ENCODE measurements at regions not wholly inside any gene's neighbourhood (a gene's known extent, or its start where the extent isn't known, plus 50 kb on each side); places are given as distances from the start of the nearest gene placed in this dataset.

DNA sequence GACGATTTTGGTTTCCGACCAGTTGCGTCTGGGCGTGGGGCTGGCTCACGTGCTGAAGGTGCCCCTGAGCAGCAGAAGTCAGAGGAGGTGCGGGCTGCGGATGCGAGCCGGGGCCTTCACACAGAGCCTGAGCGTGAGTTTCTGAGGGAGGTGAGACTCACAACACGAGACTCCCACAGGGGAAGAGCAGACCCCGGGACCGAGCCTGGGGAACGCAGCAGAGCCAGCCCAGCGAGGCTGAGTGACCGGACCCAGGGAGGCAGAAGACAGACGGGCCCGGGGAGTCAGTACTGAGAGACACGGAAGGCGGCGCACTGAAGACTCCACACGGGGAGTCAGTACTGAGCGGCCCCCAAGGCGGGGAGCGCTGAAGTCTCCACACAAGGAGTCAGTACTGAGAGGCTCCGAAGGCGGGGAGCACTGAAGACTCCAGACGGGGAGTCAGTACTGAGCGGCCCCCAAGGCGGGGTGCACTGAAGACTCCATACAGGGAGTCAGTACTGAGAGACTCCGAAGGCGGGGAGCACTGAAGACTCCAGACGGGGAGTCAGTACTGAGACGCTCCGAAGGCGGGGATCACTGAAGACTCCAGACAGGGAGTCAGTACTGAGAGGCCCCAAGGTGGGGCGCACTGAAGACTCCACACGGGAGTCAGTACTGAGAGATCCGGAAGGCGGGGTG, 77.8 kb downstream of the DLL1 start:
- DNase-seq = no peak

- DNase-seq = no peak
These were observed 78.7 kb downstream of the DLL1 start for GRCh38 chr6:170212051-170212756.

DNA sequence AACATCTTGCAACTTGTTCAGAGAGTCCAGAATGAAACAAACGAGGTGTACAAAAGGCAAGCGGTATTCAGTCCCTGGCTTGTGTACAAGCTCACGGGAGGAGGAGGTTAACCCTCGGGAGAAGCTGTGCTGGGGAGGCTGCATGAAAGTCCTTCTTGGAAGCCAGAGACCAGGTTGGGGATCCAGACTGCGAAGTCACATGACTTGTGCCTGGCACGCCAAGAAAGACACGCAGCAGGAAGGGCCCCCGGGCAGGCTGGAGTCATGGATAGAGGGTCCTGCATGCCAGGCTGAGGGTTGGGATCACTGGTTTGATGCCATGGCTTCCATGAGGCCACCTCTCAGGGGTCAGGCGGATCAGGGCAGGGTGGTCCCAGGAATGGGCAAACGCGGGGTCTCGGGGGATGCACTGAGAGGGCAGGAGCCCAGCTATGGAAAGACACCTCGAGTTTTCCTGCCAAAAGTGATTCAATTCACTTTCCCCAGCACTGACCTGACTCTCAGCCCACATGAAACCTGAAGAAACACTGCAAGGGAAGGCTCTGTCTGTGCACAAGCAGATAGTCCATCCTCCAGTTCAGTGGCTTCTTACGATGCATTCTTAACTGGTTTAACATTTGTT, 79.4 kb downstream of the DLL1 start:
- no peak for DNase-seq

- DNase-seq = no peak
These were observed 80.1 kb downstream of the DLL1 start for GRCh38 chr6:170210651-170211403.

- no peak for DNase-seq
These were observed 80.9 kb downstream of the DLL1 start for GRCh38 chr6:170210026-170210390.

- no peak for DNase-seq
These were observed 81.4 kb downstream of the DLL1 start for GRCh38 chr6:170209354-170210025.

GRCh38 chr6:170208651-170209353, 82.1 kb downstream of the DLL1 start:
- DNase-seq = no peak

DNA sequence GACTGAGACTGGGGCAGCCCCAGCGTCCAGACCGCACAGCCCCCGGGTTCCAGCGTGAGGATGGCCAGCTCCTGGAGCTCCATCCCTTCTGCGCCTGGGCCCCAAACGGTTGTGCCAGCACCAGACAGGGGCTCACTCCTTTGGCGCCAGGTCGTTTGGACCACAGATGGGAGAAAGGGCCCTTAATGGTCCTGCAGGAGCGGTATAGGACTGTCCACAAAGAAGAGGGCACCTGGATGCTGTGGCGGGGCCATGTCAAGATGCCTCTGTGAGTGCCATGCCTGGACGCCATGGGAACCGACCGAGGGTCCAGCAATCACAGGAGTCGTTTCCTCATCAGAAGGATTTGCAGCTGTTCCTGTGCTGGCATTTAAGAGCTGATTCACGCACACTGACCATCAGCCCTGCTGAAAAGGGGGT, 82.7 kb downstream of the DLL1 start:
- DNase-seq = no peak

DNA sequence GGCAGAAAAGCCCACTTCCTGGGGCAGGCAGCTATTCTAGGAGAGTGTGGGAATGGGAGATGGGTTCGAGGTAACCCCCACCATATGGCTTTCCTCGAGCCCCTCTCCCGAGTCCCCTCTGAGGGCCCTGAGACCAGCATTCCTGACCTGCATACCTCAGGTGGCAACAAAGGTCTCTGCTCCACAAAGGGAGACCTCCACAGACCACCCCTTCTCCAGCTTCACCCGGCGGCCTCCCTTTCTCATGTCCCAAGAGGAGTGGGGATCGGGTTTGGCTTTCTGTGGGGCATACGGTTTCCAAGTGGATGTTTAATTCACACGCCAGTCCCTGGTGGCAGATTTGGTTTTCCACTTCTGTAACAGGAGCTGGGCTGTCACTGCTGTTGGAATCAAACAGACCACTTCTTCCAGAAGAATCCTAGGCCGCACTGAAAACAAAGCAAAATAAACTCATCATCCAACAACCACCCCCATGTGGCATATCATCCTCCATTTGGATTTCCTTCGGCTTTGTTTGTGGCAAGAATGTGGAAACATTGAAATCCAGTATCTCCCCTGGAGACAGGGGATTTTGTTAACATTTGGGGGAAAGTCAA, 83.2 kb downstream of the DLL1 start:
- no peak for DNase-seq

GRCh38 chr6:170206851-170207431, 83.9 kb downstream of the DLL1 start:
- no peak for DNase-seq

- DNase-seq = no peak
These were observed 84.6 kb downstream of the DLL1 start for GRCh38 chr6:170206317-170206621.

DNA sequence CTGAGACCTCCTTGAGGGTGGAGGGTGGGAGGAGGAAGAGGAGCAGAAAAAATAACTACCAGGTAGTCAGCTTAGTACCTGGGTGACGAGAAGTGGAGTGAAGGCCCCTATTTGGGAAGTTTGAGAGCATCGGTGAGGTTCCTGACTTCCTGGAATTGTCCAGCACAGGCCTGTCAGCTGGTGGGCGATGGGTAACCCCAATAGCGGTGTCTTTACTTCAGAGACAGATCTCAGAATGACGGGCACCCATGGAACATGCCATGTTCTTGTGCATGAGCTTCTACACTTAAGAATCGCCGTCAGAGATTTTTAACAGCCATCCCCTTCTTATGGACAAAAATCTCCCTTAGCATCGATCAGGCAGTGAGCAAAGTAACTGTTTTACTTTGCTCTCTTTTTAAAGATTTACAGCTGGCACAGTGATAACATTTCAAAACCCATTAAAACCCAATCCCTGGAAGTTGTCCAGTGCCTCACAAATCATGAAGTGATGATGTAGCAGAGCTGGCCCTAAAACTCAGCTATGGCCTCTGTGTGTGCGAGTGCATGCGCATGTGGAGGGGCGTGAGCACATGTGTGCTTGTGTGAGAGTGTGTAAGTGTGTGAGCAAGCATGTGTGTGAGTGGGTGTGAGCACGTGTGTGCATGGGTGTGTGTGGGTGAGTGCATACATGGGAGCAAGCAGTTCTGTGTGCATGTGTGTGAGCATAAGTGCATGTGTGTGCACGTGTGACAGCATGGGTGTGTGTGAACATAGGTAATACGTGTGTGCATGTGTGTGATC, 85.2 kb downstream of the DLL1 start:
- no peak for DNase-seq

GRCh38 chr6:170205126-170205525, 85.8 kb downstream of the DLL1 start:
- DNase-seq = no peak

- DNase-seq = no peak
These were observed 87.7 kb downstream of the DLL1 start for GRCh38 chr6:170203212-170203611.

DNA sequence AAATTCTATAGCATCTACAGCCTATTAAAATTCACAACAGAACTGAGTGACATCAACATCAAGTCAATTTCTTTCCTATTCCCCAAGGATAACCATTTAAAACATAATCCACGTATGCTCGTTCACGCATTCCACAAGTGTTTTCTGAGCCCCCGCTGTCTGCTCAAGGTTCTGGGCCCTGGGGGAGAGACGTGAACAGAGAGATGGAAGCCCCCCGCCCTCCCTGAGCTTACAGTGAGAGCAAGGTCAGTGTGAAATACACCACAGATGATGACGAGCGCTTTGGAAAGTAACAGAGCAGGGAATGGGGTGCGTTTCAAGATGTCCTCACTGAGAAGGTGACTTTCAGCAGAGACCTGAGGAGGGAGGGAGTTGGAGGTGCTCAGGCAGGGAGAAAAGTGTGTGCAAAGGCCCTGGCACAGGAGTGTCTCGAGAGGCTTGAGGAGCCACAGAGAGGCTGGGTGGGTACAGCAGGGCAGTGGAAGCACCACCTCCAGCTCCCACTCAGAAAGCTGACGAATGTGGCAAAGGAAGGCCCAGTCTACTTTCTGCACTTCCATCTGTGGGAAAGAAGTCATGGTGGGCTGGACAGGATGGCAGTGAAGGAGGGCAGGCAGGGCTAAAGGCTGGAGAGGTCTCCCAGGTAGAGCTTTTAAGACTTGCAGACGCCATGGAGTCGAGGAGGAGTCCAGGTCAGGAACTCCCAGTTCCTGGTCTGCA, 88.3 kb downstream of the DLL1 start:
- DNase-seq = no peak

- DNase-seq = no peak
These were observed 89.5 kb downstream of the DLL1 start for GRCh38 chr6:170201361-170201760.

GRCh38 chr6:170200458-170200891, 90.4 kb downstream of the DLL1 start:
- no peak for DNase-seq

- DNase-seq = no peak
These were observed 91.2 kb downstream of the DLL1 start for GRCh38 chr6:170199716-170200115.

- DNase-seq = no peak
These were observed 92.6 kb downstream of the DLL1 start for GRCh38 chr6:170198298-170198697.

DNA sequence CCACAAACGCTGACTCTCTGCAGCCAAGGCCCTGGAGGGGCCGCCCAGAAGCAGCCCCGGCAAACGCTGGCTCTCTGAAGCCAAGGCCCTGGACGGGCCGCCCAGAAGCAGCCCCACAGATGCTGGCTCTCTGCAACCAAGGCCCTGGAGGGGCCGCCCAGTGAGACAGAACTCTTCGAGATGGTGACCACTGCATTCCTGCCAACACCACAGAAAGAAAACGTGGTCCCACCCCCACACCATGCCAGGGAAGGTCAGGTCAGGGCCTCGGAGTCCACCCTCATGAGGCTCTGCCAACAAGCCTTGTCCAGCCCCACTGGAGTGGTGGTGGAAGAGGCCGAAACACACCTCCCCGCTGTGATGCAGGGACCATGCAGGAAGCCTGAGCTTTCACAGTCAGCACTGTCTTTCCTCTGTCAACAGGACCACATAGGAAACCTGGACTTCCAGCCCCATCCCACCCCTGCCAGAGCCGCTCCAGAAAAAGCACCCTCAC, 97.5 kb downstream of the DLL1 start:
- no peak for DNase-seq

Measured in NCI-H2081 (cell line).